Ascending aorta (tissue), 2 donors: ENCODE measurements at regions not wholly inside any gene's neighbourhood (a gene's known extent, or its start where the extent isn't known, plus 50 kb on each side); places are given as distances from the start of the nearest gene placed in this dataset.
A peak's percentile ranks its signal among the peaks of the same experiment; 100 is the strongest.

Experiments used
- DNase-seq, 2 donors: peaks; one replicate each; pipeline ENCODE4 v3.0.0-alpha.2; 2019; ENCODE audit warnings: low spot score in 2 of 2
- H3K27ac ChIP-seq, 2 donors: fragments of 200-600 bp; sonication (generic); one replicate each; pipeline ENCODE4 v1.5.1; 2016 to 2017; ENCODE audit warnings: mild to moderate bottlenecking in 1 of 2
- H3K27me3 ChIP-seq: fragments of 200-600 bp; sonication (generic); one replicate; pipeline ENCODE4 v1.5.1; 2017
- H3K36me3 ChIP-seq, 2 donors: fragments of 200-600 bp; sonication (generic); one replicate each; pipeline ENCODE4 v1.5.1; 2016
- H3K4me1 ChIP-seq, 2 donors: fragments of 200-600 bp; sonication (generic); one replicate each; pipeline ENCODE4 v1.5.1; 2016 to 2017; ENCODE audit warnings: mild to moderate bottlenecking in 1 of 2
- H3K4me3 ChIP-seq, 2 donors: fragments of 200-600 bp; sonication (generic); one replicate each; pipeline ENCODE4 v1.5.1; 2016 to 2017; ENCODE audit warnings: mild to moderate bottlenecking in 1 of 2
- H3K9me3 ChIP-seq, 2 donors: fragments of 200-600 bp; sonication (generic); one replicate each; pipeline ENCODE4 v1.5.1; 2016
- intact Hi-C: fragments of 100-400 bp; cut with DNase I; formaldehyde crosslinking; loops from one replicate; pipeline ENCODE4 v1.15.1; 2023
- TF ChIP-seq, protein P1 (sequence below), 3 experiments: fragments of 200-600 bp in 2 of 3; fragments of 450-650 bp in 1 of 3; sonication (generic) in 2 of 3; IDR thresholded peaks; one replicate each; pipeline ENCODE4 v1.5.1; 2016 to 2019; ENCODE audit warnings: antibody characterized with exemption in 3 of 3, mild to moderate bottlenecking in 1 of 3, moderate library complexity in 1 of 3

DNA sequence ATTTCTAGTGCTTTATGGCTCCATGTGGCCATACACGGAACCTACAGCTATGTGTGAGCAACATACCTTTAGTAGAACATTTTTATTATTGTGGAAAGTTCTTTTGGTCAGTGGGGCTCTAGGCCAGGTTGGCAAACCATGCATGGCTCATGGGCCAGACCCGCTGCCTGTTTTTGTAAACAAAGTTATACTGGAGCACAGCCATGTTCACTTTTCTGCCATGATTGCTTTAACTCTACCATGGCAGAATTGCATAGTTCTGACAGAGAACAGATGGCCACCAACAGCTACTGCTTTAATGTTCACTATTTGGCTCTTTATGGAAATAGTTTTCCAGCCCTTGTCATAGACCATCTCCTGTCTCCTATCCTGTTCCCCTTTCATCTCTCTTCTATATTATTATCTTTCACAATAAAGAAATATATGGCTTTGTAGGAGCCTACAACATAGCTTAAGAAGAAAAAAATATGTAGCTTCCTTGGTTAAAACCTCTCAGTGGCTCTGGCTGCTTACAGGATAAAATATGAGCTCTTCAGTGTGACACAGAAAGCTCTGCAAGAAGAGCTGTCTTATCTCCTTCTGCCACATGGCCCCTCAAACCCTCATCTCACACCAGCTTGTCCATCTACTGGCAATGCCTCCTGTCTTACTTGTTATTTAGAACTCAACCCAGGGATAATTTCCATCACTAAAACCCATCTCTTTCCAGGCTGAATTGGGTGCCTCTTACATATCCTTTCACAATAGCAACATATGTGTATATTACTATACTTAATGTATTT lies 54.6 kb upstream of the RWDD3 start:
- Histone ChIP-seq H3K27ac (no peak overlapping the region), H3K4me3 (no peak overlapping the region), H3K27me3 (no peaks in the 10 kb centered on the region), H3K36me3 (peaks cover 0 to 5% of the 10 kb centered on the region in 2 donors), H3K4me1 (peaks cover 0 to 13% of the 10 kb centered on the region in 2 donors), H3K9me3 (no peaks in the 10 kb centered on the region)
- TF ChIP-seq, protein P1, sequence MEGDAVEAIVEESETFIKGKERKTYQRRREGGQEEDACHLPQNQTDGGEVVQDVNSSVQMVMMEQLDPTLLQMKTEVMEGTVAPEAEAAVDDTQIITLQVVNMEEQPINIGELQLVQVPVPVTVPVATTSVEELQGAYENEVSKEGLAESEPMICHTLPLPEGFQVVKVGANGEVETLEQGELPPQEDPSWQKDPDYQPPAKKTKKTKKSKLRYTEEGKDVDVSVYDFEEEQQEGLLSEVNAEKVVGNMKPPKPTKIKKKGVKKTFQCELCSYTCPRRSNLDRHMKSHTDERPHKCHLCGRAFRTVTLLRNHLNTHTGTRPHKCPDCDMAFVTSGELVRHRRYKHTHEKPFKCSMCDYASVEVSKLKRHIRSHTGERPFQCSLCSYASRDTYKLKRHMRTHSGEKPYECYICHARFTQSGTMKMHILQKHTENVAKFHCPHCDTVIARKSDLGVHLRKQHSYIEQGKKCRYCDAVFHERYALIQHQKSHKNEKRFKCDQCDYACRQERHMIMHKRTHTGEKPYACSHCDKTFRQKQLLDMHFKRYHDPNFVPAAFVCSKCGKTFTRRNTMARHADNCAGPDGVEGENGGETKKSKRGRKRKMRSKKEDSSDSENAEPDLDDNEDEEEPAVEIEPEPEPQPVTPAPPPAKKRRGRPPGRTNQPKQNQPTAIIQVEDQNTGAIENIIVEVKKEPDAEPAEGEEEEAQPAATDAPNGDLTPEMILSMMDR (IDR thresholded peaks at IDR 0.05), result no peak
- intact Hi-C loops, result no loop called here
- DNase-seq, result peak in 1 of 2 donors; percentile 62

DNA sequence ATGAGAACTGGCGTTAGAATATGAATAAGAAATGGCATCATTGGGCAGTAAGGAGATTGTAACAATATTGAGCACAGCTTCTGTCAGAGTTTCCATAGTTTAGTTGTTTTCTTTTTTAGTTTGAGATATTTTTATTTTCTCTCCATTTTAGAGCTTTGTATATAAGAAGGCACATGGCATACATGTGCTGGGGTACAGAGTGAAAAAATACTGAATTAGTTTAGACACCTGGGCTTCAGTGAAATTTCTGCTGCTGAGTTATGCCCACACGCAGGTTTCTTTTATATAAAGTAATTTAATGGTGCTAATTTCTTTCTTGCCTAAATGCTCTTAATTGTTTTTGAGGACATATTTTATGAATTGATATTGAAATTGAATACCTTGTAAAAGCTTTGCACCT lies 53.6 kb upstream of the RWDD3 start:
- Histone ChIP-seq H3K27ac (no peak overlapping the region), H3K4me3 (no peak overlapping the region), H3K36me3 (no peaks in the 10 kb centered on the region), H3K9me3 (no peaks in the 10 kb centered on the region), H3K4me1 (peaks cover 0 to 13% of the 10 kb centered on the region in 2 donors), H3K27me3 (no peaks in the 10 kb centered on the region)
- no peak for DNase-seq
- intact Hi-C loops, result no loop called here
- TF ChIP-seq, protein P1 (IDR thresholded peaks at IDR 0.05), result no peak

DNA sequence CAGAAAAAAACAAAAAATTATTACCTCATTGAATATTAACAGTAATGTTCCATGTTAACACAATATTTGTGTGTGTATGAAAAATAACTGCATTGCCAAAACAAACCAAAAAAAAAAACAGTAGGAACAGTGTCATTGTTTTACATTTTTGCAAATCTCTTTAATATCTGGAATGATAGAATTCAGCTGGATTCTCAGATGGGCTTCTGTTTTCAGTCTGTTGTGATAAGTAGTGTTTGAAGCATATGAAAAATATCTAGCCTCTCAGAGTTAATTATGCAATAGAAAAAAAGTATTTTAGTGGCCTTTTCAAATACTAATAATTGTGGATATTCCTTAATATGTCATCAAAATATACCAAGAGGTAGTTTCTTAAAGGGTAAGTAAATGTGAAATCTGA lies 52.9 kb upstream of the RWDD3 start:
- no peaks in the 10 kb centered on the region for H3K27me3 ChIP-seq
- peaks cover 0 to 13% of the 10 kb centered on the region in 2 donors for H3K4me1 ChIP-seq
- intact Hi-C loops, result no loop called here
- no peak overlapping the region for H3K4me3 ChIP-seq
- H3K27ac ChIP-seq, result no peak overlapping the region
- H3K9me3 ChIP-seq, result no peaks in the 10 kb centered on the region
- TF ChIP-seq, protein P1 (IDR thresholded peaks at IDR 0.05), result no peak
- H3K36me3 ChIP-seq, result no peaks in the 10 kb centered on the region
- no peak for DNase-seq

DNA sequence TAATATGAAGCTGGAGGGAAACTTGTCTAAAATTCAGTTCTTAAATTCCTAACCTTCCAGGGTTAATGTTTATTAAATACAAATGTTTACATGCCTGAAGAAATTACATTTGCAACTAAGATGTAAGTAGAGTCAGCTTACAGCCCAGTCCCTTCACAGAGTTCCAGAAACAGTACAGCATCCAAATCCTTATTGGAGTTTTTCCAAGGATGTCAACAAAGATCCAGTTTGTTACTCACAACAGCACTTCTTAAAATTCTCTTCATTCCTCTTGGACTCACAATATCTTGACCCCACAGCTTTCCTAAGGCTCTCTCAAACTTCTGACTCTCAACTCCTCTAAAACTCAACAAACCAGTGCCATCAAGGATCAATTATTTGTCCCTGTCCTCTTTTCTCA lies 50.1 kb upstream of the RWDD3 start:
- Histone ChIP-seq H3K27me3 (no peaks in the 10 kb centered on the region), H3K4me1 (peaks cover 0 to 12% of the 10 kb centered on the region in 2 donors), H3K27ac (no peak overlapping the region), H3K9me3 (no peaks in the 10 kb centered on the region), H3K36me3 (no peaks in the 10 kb centered on the region), H3K4me3 (no peak overlapping the region)
- TF ChIP-seq, protein P1 (IDR thresholded peaks at IDR 0.05), result no peak
- intact Hi-C loops, result no loop called here
- no peak for DNase-seq
